ENCODE measurements at regions not wholly inside any gene's neighbourhood (a gene's known extent, or its start where the extent isn't known, plus 50 kb on each side); places are given as distances from the start of the nearest gene placed in this dataset.

DNA sequence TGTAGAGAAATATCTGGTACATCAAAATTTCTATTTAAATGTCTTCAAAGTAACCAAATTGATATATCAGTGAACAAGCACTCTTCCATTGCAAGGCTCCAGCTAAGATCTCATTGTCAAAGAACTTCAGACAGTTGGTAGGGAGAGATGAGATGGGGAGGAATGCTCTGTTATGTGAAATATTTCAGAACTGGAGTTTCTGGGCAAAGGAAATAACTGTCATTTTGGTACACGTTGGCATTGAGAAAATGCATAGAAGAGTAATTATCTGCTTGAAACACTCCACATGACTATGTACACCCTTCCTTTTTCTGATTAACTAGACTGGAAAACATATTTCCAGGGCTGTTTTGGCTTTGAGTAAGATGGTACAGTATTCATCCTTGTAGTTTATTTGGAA lies 297.5 kb upstream of the RASGRP1 start:
- TF ChIP-seq, protein P1, sequence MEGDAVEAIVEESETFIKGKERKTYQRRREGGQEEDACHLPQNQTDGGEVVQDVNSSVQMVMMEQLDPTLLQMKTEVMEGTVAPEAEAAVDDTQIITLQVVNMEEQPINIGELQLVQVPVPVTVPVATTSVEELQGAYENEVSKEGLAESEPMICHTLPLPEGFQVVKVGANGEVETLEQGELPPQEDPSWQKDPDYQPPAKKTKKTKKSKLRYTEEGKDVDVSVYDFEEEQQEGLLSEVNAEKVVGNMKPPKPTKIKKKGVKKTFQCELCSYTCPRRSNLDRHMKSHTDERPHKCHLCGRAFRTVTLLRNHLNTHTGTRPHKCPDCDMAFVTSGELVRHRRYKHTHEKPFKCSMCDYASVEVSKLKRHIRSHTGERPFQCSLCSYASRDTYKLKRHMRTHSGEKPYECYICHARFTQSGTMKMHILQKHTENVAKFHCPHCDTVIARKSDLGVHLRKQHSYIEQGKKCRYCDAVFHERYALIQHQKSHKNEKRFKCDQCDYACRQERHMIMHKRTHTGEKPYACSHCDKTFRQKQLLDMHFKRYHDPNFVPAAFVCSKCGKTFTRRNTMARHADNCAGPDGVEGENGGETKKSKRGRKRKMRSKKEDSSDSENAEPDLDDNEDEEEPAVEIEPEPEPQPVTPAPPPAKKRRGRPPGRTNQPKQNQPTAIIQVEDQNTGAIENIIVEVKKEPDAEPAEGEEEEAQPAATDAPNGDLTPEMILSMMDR (IDR thresholded peaks at IDR 0.05), result no peak
- TF ChIP-seq, protein P2, sequence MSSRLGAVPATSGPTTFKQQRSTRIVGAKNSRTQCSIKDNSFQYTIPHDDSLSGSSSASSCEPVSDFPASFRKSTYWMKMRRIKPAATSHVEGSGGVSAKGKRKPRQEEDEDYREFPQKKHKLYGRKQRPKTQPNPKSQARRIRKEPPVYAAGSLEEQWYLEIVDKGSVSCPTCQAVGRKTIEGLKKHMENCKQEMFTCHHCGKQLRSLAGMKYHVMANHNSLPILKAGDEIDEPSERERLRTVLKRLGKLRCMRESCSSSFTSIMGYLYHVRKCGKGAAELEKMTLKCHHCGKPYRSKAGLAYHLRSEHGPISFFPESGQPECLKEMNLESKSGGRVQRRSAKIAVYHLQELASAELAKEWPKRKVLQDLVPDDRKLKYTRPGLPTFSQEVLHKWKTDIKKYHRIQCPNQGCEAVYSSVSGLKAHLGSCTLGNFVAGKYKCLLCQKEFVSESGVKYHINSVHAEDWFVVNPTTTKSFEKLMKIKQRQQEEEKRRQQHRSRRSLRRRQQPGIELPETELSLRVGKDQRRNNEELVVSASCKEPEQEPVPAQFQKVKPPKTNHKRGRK (CRISPR knock-in tag; IDR thresholded peaks at IDR 0.05; ENCODE audit: borderline replicate concordance), result no peak
- no peak for TF ChIP-seq ATF1 (CRISPR knock-in tag; IDR thresholded peaks at IDR 0.05)
